Nephron progenitor cell (in vitro differentiated cells): ENCODE measurements at regions not wholly inside any gene's neighbourhood (a gene's known extent, or its start where the extent isn't known, plus 50 kb on each side); places are given as distances from the start of the nearest gene placed in this dataset.

Source experiments
- DNase-seq: peaks from one replicate; pipeline ENCODE4 v3.0.0; 2021
- H3K27ac Mint-ChIP-seq: 2 replicates; pipeline ENCODE4 v1.8.0; 2021; ENCODE audit warnings: mild to moderate bottlenecking, moderate library complexity, mixed read lengths
- H3K27me3 Mint-ChIP-seq: 2 replicates; pipeline ENCODE4 v1.8.0; 2021; ENCODE audit warnings: mild to moderate bottlenecking, low read depth, mixed read lengths; ENCODE audit not compliant: poor library complexity
- H3K36me3 Mint-ChIP-seq: 2 replicates; pipeline ENCODE4 v1.8.0; 2021; ENCODE audit warnings: low read depth, mixed read lengths
- H3K4me1 Mint-ChIP-seq: 2 replicates; pipeline ENCODE4 v1.8.0; 2021; ENCODE audit warnings: mixed read lengths
- H3K4me3 Mint-ChIP-seq: 2 replicates; pipeline ENCODE4 v1.8.0; 2021; ENCODE audit warnings: mild to moderate bottlenecking, moderate library complexity, mixed read lengths
- H3K9me3 Mint-ChIP-seq: 2 replicates; pipeline ENCODE4 v1.8.0; 2021; ENCODE audit warnings: mild to moderate bottlenecking, moderate library complexity, mixed read lengths
- CTCF ChIP-seq: fragments of 200-600 bp; sonication (generic); IDR thresholded peaks from 2 replicates; pipeline ENCODE4 v1.5.0; 2021; ENCODE audit warnings: antibody characterized with exemption

GRCh38 chr21:16589006-16589898 is 859.5 kb downstream of the USP25 start:
- H3K4me1 Mint-ChIP-seq: peaks cover 3% of the 10 kb centered on the region
- no peak overlapping the region for H3K4me3 Mint-ChIP-seq
- no peaks in the 10 kb centered on the region for H3K27me3 Mint-ChIP-seq

GRCh38 chr21:16590186-16590585 is 860.4 kb downstream of the USP25 start:
- no peaks in the 10 kb centered on the region for H3K27me3 Mint-ChIP-seq
- no peak overlapping the region for H3K27ac Mint-ChIP-seq
- DNase-seq: no peak
- peaks cover 10% of the 10 kb centered on the region for H3K4me1 Mint-ChIP-seq
- no peaks in the 10 kb centered on the region for H3K36me3 Mint-ChIP-seq
- H3K4me3 Mint-ChIP-seq: no peak overlapping the region
- no peaks in the 10 kb centered on the region for H3K9me3 Mint-ChIP-seq
- no peak for TF ChIP-seq CTCF

More at GRCh38 chr21:16589006-16589898, 859.5 kb downstream of the USP25 start:
- Mint-ChIP-seq H3K27ac (no peak overlapping the region), H3K36me3 (no peaks in the 10 kb centered on the region), H3K9me3 (no peaks in the 10 kb centered on the region)
- no peak for DNase-seq
- TF ChIP-seq CTCF: no peak

- no peak for DNase-seq
- no peaks in the 10 kb centered on the region for H3K9me3 Mint-ChIP-seq
- no peaks in the 10 kb centered on the region for H3K36me3 Mint-ChIP-seq
- H3K4me1 Mint-ChIP-seq: peaks cover 10% of the 10 kb centered on the region
- no peak for TF ChIP-seq CTCF
- no peak overlapping the region for H3K4me3 Mint-ChIP-seq
- H3K27ac Mint-ChIP-seq: no peak overlapping the region
- H3K27me3 Mint-ChIP-seq: no peaks in the 10 kb centered on the region
These were observed 861.0 kb downstream of the USP25 start for GRCh38 chr21:16590641-16591292.

- Mint-ChIP-seq H3K27ac (no peak overlapping the region), H3K27me3 (no peaks in the 10 kb centered on the region), H3K9me3 (peaks cover 3% of the 10 kb centered on the region), H3K4me3 (no peak overlapping the region), H3K36me3 (peaks cover 6% of the 10 kb centered on the region), H3K4me1 (peaks cover 10% of the 10 kb centered on the region)
- DNase-seq: no peak
- TF ChIP-seq CTCF: no peak
These were observed 862.6 kb downstream of the USP25 start for GRCh38 chr21:16592381-16592780.

GRCh38 chr21:16594191-16594590 is 864.4 kb downstream of the USP25 start:
- H3K27me3 Mint-ChIP-seq: no peaks in the 10 kb centered on the region
- H3K27ac Mint-ChIP-seq: no peak overlapping the region
- peaks cover 10% of the 10 kb centered on the region for H3K4me1 Mint-ChIP-seq
- TF ChIP-seq CTCF: no peak
- DNase-seq: no peak
- no peak overlapping the region for H3K4me3 Mint-ChIP-seq
- H3K9me3 Mint-ChIP-seq: peaks cover 3% of the 10 kb centered on the region
- peaks cover 6% of the 10 kb centered on the region for H3K36me3 Mint-ChIP-seq
